ENCODE measurements at regions not wholly inside any gene's neighbourhood (a gene's known extent, or its start where the extent isn't known, plus 50 kb on each side); places are given as distances from the start of the nearest gene placed in this dataset.

GRCh38 chr15:72923289-72923688 lies 129.0 kb upstream of the NEO1 start:
- no peaks in the 10 kb centered on the region for H3K9me3 ChIP-seq
- no peak overlapping the region for H3K4me3 ChIP-seq
- WGBS: 68% methylated on average over 5 of the region's 5 CpGs
- no peak for DNase-seq (ENCODE audit: low spot score in 2 of 2)
- H3K27ac ChIP-seq: no peak overlapping the region
- TF ChIP-seq EP300 (IDR thresholded peaks at IDR 0.05) (no peak), POLR2AphosphoS5 (IDR thresholded peaks at IDR 0.05) (no peak), CTCF (IDR thresholded peaks at IDR 0.05) (no peak), POLR2A (IDR thresholded peaks at IDR 0.05) (no peak)
- H3K27me3 ChIP-seq: no peaks in the 10 kb centered on the region
- no peaks in the 10 kb centered on the region for H3K36me3 ChIP-seq
- H3K4me1 ChIP-seq: no peaks in the 10 kb centered on the region

GRCh38 chr15:72920551-72920950 lies 131.7 kb upstream of the NEO1 start:
- TF ChIP-seq POLR2A (IDR thresholded peaks at IDR 0.05): no peak
- TF ChIP-seq POLR2AphosphoS5 (IDR thresholded peaks at IDR 0.05): no peak
- TF ChIP-seq EP300 (IDR thresholded peaks at IDR 0.05): no peak
- TF ChIP-seq CTCF (IDR thresholded peaks at IDR 0.05): no peak
- no peaks in the 10 kb centered on the region for H3K27me3 ChIP-seq
- DNase-seq (ENCODE audit: low spot score in 2 of 2): no peak
- no peak overlapping the region for H3K4me3 ChIP-seq
- no peaks in the 10 kb centered on the region for H3K36me3 ChIP-seq
- H3K4me1 ChIP-seq: no peaks in the 10 kb centered on the region
- no peaks in the 10 kb centered on the region for H3K9me3 ChIP-seq
- no peak overlapping the region for H3K27ac ChIP-seq

- Histone ChIP-seq H3K36me3 (no peaks in the 10 kb centered on the region), H3K4me3 (no peak overlapping the region), H3K27ac (no peak overlapping the region), H3K4me1 (no peaks in the 10 kb centered on the region), H3K9me3 (no peaks in the 10 kb centered on the region), H3K27me3 (no peaks in the 10 kb centered on the region)
- no peak for DNase-seq (ENCODE audit: low spot score in 2 of 2)
- no peak for TF ChIP-seq CTCF (IDR thresholded peaks at IDR 0.05)
- no peak for TF ChIP-seq POLR2AphosphoS5 (IDR thresholded peaks at IDR 0.05)
- TF ChIP-seq POLR2A (IDR thresholded peaks at IDR 0.05): no peak
- no peak for TF ChIP-seq EP300 (IDR thresholded peaks at IDR 0.05)
- 68% methylated on average over 5 of the region's 5 CpGs for WGBS
Observed at GRCh38 chr15:72919936-72920465, 132.3 kb upstream of the NEO1 start.

GRCh38 chr15:72916897-72917296 lies 133.3 kb upstream of the ADPGK start:
- 79% methylated on average over 2 of the region's 2 CpGs for WGBS
- H3K27ac ChIP-seq: no peak overlapping the region
- no peak for DNase-seq (ENCODE audit: low spot score in 2 of 2)
- H3K36me3 ChIP-seq: no peaks in the 10 kb centered on the region
- no peak overlapping the region for H3K4me3 ChIP-seq
- no peak for TF ChIP-seq CTCF (IDR thresholded peaks at IDR 0.05)
- no peak for TF ChIP-seq EP300 (IDR thresholded peaks at IDR 0.05)
- TF ChIP-seq POLR2AphosphoS5 (IDR thresholded peaks at IDR 0.05): no peak
- no peak for TF ChIP-seq POLR2A (IDR thresholded peaks at IDR 0.05)
- no peaks in the 10 kb centered on the region for H3K27me3 ChIP-seq
- no peaks in the 10 kb centered on the region for H3K9me3 ChIP-seq
- H3K4me1 ChIP-seq: no peaks in the 10 kb centered on the region

GRCh38 chr15:72916378-72916777 lies 132.8 kb upstream of the ADPGK start:
- Histone ChIP-seq H3K4me3 (no peak overlapping the region), H3K4me1 (no peaks in the 10 kb centered on the region), H3K9me3 (no peaks in the 10 kb centered on the region), H3K36me3 (no peaks in the 10 kb centered on the region), H3K27ac (no peak overlapping the region), H3K27me3 (no peaks in the 10 kb centered on the region)
- 91% methylated on average over 2 of the region's 2 CpGs for WGBS
- TF ChIP-seq POLR2AphosphoS5 (IDR thresholded peaks at IDR 0.05) (no peak), CTCF (IDR thresholded peaks at IDR 0.05) (no peak), POLR2A (IDR thresholded peaks at IDR 0.05) (no peak), EP300 (IDR thresholded peaks at IDR 0.05) (no peak)
- no peak for DNase-seq (ENCODE audit: low spot score in 2 of 2)

Measured in suprapubic skin (tissue), 4 donors.